GM23248 (cell line): ENCODE measurements at regions not wholly inside any gene's neighbourhood (a gene's known extent, or its start where the extent isn't known, plus 50 kb on each side); places are given as distances from the start of the nearest gene placed in this dataset.

Experiments used
- DNase-seq: peaks from one replicate; pipeline ENCODE4 v3.0.0-alpha.2; 2015
- H2AFZ ChIP-seq: fragments of 200-600 bp; sonication (generic); 2 replicates; pipeline ENCODE4 v1.6.1; 2016; ENCODE audit warnings: antibody characterized with exemption
- H3F3A ChIP-seq: fragments of 200-600 bp; sonication (generic); 2 replicates; pipeline ENCODE4 v1.6.1; 2016; ENCODE audit warnings: mild to moderate bottlenecking, antibody characterized with exemption, mixed run types; ENCODE audit not compliant: insufficient read depth
- H3K27ac ChIP-seq: fragments of 200-600 bp; sonication (generic); 2 replicates; pipeline ENCODE4 v1.5.1; 2016; ENCODE audit warnings: mild to moderate bottlenecking
- H3K27me3 ChIP-seq: fragments of 200-600 bp; sonication (generic); replicated peaks from 2 replicates; pipeline ENCODE4 v1.6.1; 2016; ENCODE audit warnings: mild to moderate bottlenecking; ENCODE audit not compliant: insufficient read depth
- H3K36me3 ChIP-seq: fragments of 200-600 bp; sonication (generic); 2 replicates; pipeline ENCODE4 v1.6.1; 2016; ENCODE audit warnings: low read depth, mild to moderate bottlenecking
- H3K4me1 ChIP-seq: fragments of 200-600 bp; sonication (generic); 2 replicates; pipeline ENCODE4 v1.6.1; 2016; ENCODE audit warnings: mild to moderate bottlenecking; ENCODE audit not compliant: insufficient read depth
- H3K4me2 ChIP-seq: fragments of 200-600 bp; sonication (generic); one replicate; pipeline ENCODE4 v1.6.1; 2016; ENCODE audit warnings: mild to moderate bottlenecking; ENCODE audit not compliant: unreplicated experiment
- H3K4me3 ChIP-seq: fragments of 200-600 bp; sonication (generic); 2 replicates; pipeline ENCODE4 v1.5.1; 2016; ENCODE audit warnings: mild to moderate bottlenecking
- H3K79me2 ChIP-seq: fragments of 200-600 bp; sonication (generic); 2 replicates; pipeline ENCODE4 v1.6.1; 2016; ENCODE audit warnings: mild to moderate bottlenecking; ENCODE audit not compliant: insufficient read depth
- H3K9ac ChIP-seq: fragments of 200-600 bp; sonication (generic); 2 replicates; pipeline ENCODE4 v1.6.1; 2016; ENCODE audit warnings: mild to moderate bottlenecking
- H3K9me2 ChIP-seq: fragments of 200-600 bp; sonication (generic); 2 replicates; pipeline ENCODE4 v1.6.1; 2016; ENCODE audit warnings: mixed run types, mild to moderate bottlenecking, moderate library complexity; ENCODE audit not compliant: insufficient read depth
- H3K9me3 ChIP-seq: fragments of 200-600 bp; sonication (generic); one replicate; pipeline ENCODE4 v1.6.1; 2017; ENCODE audit warnings: low read depth
- H4K20me1 ChIP-seq: fragments of 200-600 bp; sonication (generic); 2 replicates; pipeline ENCODE4 v1.6.0; 2016; ENCODE audit not compliant: insufficient read depth
- EZH2 ChIP-seq: fragments of 200-600 bp; sonication (generic); IDR thresholded peaks from 2 replicates; pipeline ENCODE4 v1.6.1; 2018; ENCODE audit warnings: antibody characterized with exemption, mild to moderate bottlenecking; ENCODE audit not compliant: insufficient read depth, poor library complexity, severe bottlenecking
- EZH2phosphoT487 ChIP-seq: fragments of 200-600 bp; sonication (generic); IDR thresholded peaks from 2 replicates; pipeline ENCODE4 v1.6.1; 2018; ENCODE audit warnings: antibody characterized with exemption, moderate library complexity, mild to moderate bottlenecking, low read depth; ENCODE audit not compliant: insufficient read depth
- WGBS, 2 experiments: methylation state at CpG; one replicate each; pipeline ENCODE4 v1.1.6; 2015 to 2017; ENCODE audit warnings: low lambda C conversion rate in 2 of 2, low coverage in 1 of 2; ENCODE audit errors: missing lambda C conversion rate in 2 of 2; 5-methylcytosine and 5-hydroxymethylcytosine counted together
- in situ Hi-C: fragments of 300-500 bp; cut with MboI; formaldehyde crosslinking; loops from 2 replicates; pipeline ENCODE4 v1.15.0; 2020

DNA sequence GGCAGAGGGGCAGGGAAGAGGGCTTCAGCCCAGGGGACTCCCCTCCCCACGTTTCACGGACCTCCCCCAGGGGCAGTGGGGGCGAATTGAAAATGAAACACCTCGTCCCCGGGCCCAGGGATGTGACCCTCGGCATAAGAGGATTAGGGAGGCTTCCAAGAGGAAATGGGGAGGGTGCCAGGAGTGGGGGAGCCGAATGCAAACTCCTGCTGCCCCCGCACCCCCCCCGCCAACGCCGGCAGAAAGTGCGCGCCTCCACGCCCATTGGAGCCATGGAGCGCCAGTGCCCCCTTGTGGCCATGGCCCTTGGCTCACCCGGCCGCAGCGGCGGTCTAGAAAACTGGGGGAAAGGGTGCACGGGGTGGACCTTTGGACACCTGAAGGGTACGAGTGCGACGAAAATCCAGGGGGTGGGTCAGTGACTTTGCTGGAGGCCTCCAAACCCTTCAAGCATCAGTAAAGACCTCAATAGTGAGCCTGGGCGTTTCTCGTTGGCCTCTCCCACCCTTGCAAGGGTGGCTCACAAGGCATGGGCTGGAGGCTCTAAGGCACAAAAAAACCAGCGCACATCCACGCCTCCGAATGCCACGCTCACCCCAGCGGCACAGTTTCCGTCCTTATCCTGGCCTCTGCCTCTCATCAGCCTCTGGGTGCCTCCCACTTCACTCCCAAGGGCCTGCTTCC, 120.8 kb upstream of the PJA1 start:
- in situ Hi-C loops = no loop called here
- WGBS, 2 experiments = 1 to 13% methylated on average over 10 to 16 of the region's 31 CpGs

DNA sequence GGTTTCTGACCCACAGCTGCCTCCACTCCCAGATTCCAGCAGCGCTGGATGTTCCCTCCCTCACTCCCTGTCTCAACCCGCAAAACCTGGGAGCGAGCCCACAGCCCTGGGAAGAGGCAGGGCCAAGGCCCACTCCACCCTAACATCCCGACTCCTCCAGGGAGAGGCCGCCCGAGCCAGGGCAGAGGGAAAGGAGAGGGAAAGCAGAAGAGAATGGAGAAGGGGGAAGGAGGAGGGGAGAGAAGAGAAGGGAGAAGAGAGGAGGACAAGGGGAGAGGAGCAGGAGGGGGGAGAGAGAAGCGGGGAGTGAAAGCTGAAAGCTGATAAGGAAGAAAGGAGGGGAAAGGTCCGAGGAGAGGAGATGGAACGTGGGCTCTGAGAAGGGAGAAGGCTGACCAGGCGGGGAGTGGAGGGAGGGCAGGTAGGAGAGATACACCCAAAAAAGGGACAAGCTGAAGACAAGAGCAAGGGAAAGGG, 120.2 kb upstream of the PJA1 start:
- Histone ChIP-seq H4K20me1 (no peaks in the 10 kb centered on the region), H3K27me3 (no peaks in the 10 kb centered on the region), H3F3A (no peaks in the 10 kb centered on the region), H3K4me2 (peak overlapping the region; percentile 42), H3K9me2 (no peaks in the 10 kb centered on the region), H3K36me3 (no peaks in the 10 kb centered on the region), H3K9me3 (no peaks in the 10 kb centered on the region), H3K79me2 (no peaks in the 10 kb centered on the region), H3K4me3 (peak overlapping the region; percentile 61), H3K27ac (no peak overlapping the region), H3K9ac (no peak overlapping the region), H2AFZ (peak overlapping the region; percentile 58), H3K4me1 (no peaks in the 10 kb centered on the region)
- in situ Hi-C loops = no loop called here
- peak; percentile 13 for DNase-seq
- no peak for TF ChIP-seq EZH2phosphoT487
- 0 to 8% methylated on average over 6 to 10 of the region's 10 CpGs for WGBS, 2 experiments

More for the DNA sequence above, 120.8 kb upstream of the PJA1 start:
- Histone ChIP-seq H3K27me3 (no peaks in the 10 kb centered on the region), H3K9me3 (no peaks in the 10 kb centered on the region), H3K79me2 (no peaks in the 10 kb centered on the region), H3K36me3 (no peaks in the 10 kb centered on the region), H3K9me2 (no peaks in the 10 kb centered on the region), H3K4me3 (peak overlapping the region; percentile 61), H3K4me1 (no peaks in the 10 kb centered on the region), H4K20me1 (no peaks in the 10 kb centered on the region), H3K27ac (no peak overlapping the region), H3K4me2 (peak overlapping the region; percentile 42), H3F3A (no peaks in the 10 kb centered on the region), H3K9ac (no peak overlapping the region), H2AFZ (peak overlapping the region; percentile 58)
- TF ChIP-seq EZH2phosphoT487 (no peak), EZH2 (no peak)
- peak; percentile 57 for DNase-seq

DNA sequence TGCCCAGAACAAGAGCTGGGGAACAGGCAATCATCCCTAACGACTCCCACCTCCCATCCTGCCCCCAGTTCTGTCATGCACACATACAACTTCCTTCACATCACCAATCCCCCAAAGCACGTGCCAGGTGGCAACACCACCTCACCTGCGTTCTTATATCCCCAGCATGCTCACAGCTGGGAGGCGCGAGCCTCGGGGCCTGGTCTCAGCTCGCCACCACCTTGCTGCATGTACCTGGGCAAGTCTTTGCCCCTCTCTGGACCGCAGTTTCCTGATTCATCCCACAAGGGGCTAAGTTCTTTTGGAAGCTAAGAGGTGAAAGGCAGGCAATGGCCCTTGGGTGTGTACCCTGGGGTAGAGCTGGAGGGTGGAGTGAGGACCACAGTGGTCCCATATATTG, 119.2 kb upstream of the PJA1 start:
- Histone ChIP-seq H3K9me2 (no peaks in the 10 kb centered on the region), H3K4me3 (no peak overlapping the region), H3K4me2 (no peak overlapping the region), H2AFZ (no peak overlapping the region), H3K4me1 (no peaks in the 10 kb centered on the region), H3F3A (no peaks in the 10 kb centered on the region), H3K79me2 (no peaks in the 10 kb centered on the region), H3K36me3 (no peaks in the 10 kb centered on the region), H3K9me3 (no peaks in the 10 kb centered on the region), H4K20me1 (no peaks in the 10 kb centered on the region), H3K27me3 (no peaks in the 10 kb centered on the region), H3K9ac (no peak overlapping the region), H3K27ac (no peak overlapping the region)
- DNase-seq = no peak
- TF ChIP-seq EZH2phosphoT487 (no peak), EZH2 (no peak)
- in situ Hi-C loops = no loop called here
- 76 to 82% methylated on average over 8 of the region's 8 CpGs for WGBS, 2 experiments

DNA sequence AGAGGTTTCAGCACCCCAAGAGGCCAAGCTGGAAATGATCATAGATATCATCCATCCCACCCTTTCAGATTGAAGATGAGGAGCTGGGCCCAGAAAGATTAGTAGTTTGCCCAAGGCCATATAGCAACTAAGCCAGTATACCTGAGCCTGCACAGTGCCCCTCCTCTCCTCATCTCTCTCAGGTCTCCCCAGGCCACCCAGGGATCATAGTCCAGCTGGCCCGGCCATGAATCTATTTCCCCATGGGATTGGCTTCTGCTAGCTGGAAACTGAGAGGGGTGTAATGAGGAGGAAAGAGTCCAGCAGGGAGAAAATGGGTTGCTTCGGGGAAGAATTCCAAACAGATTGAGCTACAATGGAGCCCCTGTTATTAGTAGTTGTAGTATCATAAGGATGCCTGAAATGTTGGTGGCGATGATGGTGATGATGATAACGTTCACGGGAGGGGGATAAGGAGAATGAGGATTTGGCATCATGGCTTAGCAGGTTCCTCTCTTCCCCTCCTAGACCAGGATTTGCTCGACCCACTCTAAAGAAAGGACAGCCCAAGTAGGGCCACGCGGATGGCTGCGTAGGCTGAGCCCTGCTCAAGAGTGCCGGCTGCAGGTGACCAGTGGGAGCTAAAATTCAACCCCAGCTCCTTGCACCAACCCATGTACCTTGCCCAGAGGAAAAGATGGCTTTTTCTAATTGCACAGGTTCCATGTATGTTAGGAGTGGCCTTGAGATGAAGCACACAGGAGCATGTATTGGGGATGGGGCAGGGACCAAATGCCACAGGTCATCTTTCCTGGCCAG, 117.8 kb upstream of the PJA1 start:
- H2AFZ ChIP-seq = no peak overlapping the region
- no peak overlapping the region for H3K4me2 ChIP-seq
- H3K79me2 ChIP-seq = no peaks in the 10 kb centered on the region
- no peak overlapping the region for H3K27ac ChIP-seq
- no peak overlapping the region for H3K4me3 ChIP-seq
- H3K9me3 ChIP-seq = no peaks in the 10 kb centered on the region
- in situ Hi-C loops = no loop called here
- no peak for TF ChIP-seq EZH2
- no peak for TF ChIP-seq EZH2phosphoT487
- H3K27me3 ChIP-seq = no peaks in the 10 kb centered on the region
- H3K36me3 ChIP-seq = no peaks in the 10 kb centered on the region
- no peak for DNase-seq
- H4K20me1 ChIP-seq = no peaks in the 10 kb centered on the region
- no peaks in the 10 kb centered on the region for H3K9me2 ChIP-seq
- H3K9ac ChIP-seq = no peak overlapping the region
- H3F3A ChIP-seq = no peaks in the 10 kb centered on the region
- WGBS, 2 experiments = 79 to 97% methylated on average over 4 to 10 of the region's 10 CpGs
- no peaks in the 10 kb centered on the region for H3K4me1 ChIP-seq
